GM21515 (cell line): ENCODE measurements at regions not wholly inside any gene's neighbourhood (a gene's known extent, or its start where the extent isn't known, plus 50 kb on each side); places are given as distances from the start of the nearest gene placed in this dataset.

Experiments
- ATAC-seq: cut with Tn5 transposase; IDR thresholded peaks from one replicate; pipeline ENCODE4 v1.9.1; 2021; ENCODE audit not compliant: unreplicated experiment

DNA sequence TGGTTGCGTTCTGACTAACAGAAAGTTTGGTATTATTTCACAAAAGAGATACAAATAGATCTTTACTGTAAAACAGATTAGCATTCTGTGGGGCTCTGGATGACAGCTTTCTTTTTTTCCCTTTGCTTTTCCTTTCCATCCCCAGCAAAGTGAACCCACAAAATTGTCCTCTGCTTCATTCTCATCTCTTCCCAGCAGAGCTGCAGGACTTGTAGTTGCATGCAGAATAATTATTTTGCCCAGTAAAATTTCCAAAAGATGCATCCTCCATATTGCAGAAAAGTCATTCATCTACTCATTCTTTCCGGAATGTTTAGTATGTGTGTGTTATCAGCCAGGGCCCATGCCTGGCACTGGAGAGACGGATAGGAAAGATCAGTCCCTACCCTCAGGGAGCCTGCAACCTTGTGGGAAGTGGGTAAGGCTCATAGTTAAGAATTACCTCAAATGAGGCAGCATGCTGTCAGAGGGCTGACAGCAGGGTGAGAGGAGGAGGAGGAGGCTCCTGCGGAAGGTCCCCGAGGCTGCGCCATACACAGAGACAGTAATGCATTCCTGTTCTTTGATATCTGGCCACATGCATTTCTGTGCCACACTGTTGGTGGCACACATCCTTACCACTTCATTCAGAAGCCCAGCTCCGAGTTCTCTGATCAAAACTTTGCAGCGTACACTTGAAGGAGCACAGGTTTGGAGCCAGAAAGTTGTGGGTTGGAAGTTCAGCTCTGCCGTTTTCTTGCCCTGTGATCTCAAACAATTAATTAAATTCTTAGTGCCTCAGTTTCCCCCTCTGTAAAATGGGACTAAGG lies 225.4 kb downstream of the MYCN start:
- ATAC-seq = no peak

DNA sequence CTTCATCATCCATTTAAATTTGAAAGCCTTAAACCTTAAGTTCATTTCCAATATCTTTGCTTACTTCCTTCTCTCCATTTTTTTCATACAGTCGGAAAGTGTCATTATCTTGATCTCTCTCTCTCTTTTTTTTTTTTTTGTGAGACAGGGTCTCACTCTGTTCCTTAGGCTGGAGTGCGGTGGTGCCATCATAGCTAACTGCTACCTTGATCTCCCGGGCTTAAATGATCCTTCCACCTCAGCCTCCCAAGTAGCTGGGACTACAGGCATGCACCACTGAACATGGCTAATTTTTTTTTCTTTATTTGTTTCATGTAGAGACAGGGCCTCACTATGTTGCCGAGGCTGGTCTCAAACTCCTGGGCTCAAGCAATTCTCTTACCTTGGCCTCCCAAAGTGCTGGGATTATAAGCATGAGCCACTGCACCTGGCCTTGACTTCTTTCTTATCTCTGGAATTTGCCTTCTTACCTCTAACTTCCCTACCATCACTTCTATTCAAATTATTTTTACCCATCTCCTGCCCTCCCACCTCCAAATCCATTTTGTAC lies 222.2 kb downstream of the MYCN start:
- ATAC-seq = no peak

DNA sequence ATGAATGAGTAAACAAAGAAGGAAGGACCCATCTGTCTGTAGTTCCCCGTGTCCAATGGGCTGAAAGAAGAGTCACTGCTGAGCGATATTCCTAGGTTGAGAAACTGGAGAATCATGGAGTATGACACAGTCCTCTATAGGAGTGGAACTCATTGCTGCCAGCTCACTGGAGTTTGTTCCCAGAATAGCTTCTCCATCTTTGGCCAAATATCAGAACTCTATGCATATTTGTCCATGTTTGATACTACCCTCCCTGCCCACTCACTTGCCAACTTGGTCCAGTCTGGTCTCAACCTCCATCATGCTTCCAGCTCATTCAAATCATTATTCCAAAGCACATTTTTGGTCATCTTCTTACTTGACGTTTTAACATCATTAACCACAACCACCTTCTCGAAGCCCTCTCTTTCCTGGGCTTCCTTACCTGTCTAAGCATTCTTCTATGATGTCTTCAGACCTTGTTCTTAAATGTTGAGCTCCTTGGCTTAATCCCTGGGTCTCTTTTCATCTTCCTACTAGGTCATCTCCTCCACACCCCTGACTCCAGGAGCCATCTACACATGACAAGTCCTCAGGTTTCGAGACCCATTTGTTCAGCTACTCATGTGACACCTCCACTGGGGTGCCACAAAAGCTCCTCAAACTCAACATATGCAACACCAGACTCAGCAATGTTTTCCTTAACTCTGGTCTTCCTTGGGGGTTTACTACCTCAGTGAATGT lies 221.6 kb downstream of the MYCN start:
- ATAC-seq = no peak

DNA sequence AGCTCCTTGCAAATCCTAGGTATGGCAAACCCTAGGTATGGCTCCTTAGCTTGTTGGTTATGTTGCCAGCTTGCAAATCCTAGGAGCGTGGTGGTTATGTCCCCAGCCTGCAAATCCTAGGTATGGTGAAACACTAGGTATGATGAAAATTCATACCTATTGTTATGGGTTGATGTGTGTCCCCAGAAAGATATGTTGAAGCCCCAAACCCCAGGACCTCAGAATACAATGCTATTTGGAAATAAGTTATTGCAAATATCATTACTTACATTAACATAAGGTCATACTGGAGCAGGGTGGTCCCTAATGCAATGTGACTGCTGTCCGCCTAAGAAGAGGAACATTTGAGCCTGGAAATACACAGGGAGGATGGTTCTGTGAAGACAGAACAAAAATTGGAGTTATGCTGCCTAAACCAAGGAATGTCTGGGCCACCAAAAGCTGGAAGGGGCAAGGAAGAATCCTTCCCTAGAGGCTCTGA lies 220.8 kb downstream of the MYCN start:
- ATAC-seq = no peak

DNA sequence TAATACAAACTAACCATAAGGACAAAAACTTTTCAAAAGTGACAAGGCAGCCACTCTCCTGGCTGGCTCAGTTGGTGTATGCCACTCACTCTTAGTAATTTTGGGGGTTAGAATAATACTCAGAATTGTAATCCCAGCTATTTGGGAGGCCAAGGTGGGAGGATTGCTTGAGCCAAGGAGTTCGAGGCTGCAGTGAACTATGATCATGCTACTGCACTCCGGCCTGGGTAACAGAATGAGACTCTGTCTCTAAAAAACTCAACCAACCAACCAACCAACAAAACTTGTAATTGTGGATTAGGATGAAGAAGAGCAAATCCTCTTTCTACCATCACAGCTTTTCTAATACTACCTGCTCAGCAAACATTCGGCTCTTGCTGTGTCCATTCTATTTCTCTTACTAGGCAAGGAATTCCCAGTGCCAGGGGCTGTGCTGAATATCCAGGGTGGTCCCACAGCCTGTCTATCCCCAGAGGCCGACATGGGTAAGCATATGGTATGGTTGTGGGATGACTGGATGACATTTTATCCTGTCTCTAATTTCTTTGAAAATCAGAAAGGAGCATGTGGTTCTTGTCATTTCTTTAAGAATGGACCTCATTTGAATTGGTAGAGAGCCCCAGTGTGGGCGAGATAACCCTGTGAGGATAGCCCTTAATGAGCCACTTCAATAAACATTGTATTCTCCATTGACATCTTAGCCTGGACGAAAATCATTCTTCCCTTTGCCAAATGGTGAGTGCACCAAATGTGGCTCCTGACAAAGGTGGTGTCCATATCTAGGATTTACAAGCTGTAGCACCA lies 220.1 kb downstream of the MYCN start:
- ATAC-seq = no peak

DNA sequence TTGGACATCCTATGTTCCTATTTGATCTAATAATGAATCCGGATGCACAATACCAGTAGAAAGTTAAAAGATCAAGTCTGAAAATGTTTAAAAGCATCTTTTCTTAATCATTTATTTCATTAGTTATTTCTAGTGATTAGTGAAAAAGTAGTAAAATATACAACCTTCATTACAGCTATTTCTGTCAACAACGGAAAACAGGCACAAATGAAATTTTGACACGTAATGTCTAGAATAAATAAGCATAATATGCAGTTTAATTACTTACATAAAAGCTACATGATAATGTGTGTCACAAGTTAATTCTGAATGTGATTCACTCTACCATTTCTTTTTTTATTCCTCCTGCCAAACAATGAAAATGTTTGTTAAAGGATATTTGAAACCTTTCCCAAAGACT lies 216.1 kb downstream of the MYCN start:
- no peak for ATAC-seq

DNA sequence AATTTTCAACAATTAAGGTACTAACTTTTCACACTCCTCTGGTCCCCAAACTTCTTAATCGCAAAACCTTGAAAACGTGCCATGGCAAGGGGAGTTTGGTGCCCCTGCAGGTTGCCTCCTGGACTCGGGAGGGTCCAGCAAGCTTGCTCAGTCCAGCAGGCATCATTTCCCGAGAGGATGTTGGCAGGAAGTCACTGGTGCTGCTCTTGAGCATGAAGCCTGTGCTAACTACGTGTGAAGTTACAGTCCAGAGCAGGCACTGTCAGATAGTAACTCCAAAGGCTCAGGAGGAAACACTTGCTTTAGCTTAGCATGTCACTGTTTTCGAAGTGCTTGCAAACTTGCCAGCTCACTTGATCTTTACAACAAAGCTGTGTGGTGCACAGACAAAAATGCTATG lies 215.4 kb downstream of the MYCN start:
- no peak for ATAC-seq

DNA sequence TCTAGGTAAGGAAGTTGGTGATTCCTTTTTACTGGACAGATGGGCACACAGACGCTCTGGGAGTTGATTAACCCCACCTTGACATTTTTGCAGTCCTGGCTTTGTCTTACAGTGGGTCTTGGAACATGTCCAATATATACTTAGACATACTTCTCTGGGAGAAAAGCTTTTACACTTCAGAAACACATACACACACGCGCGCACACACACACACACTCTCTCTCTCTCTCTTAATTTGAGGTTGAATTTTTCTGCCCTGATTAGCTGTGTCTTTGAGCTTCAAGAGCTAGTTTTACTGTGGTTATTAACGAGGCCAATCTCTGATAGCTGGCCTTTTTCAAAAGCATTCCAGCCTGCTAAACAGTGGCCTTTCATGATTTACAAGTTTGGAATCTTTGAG lies 215.0 kb downstream of the MYCN start:
- ATAC-seq = no peak

DNA sequence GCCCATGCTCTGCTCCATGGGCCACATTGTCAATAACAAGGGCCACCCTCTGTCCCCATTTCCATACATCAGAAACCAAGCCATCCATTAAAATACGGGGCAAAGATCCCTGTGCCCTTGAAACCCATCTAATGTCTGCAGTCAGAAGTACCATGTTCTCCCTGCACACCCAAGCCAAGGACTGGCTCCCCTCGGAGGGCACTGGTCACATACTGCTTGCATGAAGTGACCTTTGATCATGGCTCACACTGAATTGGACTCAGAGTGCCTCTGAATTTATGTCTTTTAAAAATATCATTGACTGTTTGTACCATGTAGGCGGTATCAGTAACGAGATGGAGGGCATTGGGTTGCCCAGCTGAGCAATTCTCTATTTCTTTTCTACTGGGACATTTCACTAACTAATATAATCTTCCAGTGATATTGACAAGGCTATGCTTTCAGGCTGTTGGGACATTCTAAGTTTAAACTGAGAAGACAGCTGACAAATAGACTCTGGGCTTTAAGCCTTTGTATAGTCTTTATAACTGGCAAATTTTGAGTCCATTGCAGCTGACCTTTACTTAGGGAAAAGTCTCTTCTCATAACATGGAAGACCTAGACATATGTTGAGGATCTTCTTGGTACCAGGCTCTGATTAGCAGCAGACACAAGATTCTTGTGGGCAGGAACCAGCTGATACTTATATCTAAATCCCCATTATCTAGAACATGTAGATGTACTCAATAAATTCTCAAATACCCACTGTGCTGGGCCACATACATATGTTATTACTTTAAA lies 214.3 kb downstream of the MYCN start:
- no peak for ATAC-seq

DNA sequence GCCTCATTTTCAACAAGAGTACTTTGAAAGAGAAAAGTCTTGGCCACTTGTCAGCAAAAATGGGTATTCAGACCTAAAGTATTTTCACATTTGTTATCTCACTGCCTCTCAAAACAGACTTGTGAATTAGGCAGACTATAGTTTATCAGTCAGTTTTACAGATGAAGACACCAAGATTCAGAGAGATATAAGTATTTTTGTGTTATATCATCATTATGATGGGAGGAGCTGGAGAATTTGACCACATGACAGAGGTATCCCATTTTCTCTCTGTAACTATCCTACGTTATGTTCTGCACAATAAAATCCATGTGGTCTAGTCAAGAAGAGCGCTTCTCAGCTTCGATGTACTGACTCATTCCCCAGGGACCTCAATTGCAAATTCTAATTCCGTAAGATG lies 213.7 kb downstream of the MYCN start:
- ATAC-seq = no peak

DNA sequence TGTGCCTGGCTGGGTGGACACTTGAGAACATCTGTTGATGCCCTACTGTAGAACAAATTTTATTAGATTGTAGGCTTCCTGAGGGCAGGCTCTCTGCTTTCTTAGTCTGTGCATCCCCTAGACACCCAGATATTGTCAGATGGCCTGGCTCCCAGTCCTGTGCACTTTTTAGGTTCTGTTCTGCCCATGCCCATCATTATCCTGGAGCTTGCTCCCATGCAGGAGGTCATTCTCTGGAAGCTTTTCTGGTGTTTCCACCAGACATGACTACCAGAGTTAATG lies 213.3 kb downstream of the MYCN start:
- ATAC-seq = no peak

DNA sequence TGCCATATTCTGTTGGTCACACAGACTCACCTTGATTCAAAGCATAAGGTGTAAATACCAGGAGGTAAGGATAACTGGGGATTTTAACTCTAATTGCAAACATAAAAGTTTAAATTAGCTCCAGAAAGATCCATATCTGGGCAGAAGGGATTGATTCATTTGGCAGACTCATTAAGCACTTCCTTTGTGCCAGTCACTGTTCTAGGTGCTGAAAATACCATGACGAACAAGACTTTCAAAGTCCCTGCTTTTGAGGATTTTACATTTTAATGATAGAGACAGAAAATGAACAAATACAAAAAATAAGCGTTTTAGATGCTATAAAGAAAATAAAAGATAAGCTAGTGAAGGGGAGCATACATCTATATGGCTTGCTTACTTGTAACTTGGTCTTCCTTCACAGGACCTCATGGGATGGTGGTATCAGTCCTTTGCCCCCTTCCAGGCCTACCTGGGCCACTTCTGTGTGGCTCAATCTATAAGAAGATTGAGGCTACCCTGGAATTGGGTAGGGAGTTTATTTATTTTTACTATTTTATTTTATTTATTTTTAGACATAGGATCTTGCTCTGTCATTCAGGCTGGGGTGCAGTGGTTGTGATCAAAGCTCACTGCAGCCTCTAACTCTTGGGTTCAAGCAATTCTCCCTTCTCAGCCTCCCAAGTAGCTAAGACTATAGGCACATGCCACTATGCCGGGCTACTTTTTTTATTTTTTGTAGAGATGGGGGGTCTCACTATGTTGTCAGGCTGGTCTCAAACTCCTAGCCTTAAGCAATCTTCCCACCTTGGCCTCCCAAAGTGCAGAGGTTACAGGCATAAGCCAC lies 212.8 kb downstream of the MYCN start:
- no peak for ATAC-seq

DNA sequence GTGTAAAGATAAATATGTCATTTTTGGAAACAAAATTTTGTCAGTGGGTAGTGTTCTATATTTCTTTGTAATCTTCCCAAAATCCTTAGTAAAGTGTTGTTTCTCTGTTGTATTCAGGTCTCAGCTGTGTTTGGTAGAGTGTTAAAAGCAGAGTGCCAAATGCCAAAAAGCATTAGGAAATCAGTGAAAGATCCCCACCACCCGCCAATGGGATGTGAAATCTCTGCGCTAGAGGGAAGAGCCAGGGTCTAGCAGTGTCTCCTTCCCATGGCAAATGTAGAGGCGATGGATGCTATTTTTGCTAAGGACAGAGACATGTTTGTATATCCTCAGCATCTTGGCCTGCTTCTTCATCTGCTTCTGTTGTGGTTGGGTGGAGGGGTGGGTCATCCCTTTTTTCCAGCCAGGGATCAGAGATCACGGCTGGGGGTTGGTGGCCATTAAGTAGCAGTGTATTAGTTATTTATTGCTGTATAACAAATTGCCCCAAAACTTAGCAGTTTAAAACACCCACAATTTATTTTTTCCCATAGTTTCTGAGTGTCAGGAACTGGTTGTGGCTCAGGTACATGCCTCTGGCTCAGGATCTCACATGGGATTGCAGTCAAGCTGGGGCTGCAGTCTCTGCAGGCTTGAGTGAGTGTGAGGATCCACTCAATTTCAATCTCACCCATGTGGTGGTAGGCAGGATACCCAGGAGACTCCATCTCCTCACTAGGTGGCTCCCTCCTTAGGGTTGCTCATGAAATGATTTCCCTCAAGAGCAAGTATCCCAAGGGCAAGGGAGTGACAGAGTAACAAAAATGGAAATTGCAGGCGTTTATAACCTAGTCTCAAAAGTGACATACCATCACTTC lies 211.9 kb downstream of the MYCN start:
- no peak for ATAC-seq

DNA sequence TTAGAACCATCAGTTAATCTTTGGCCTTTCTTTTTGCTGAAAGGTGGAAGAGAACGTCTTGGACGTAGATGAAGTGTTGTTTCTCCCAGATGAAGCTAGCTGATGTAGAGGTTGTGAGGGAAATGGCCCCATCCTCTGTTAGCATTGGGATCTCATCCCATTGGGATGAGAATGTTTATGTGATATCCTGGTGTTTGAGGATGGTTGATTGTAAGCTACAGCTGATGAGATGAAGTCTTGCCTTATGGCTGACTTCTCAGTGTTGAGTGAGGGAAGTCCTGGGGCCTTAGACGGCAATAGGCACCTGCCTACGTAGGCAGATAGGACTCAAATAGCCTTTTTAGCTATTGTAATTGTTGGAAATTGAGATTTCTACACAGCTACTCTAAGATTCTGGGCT lies 211.3 kb downstream of the MYCN start:
- no peak for ATAC-seq

DNA sequence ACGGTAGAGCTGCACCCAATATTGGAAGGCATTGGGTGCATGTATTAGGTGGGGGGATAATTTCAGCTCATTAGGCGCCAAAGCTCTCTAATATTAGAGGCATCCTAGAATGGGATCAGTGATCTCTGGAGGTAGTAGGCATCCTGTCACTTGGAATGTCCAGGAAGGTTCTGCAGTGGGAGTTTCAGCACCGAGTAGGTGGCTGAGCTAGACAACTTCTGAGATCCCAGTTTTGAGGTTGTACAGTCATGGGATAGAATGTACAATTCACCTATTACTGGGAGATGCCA lies 210.9 kb downstream of the MYCN start:
- ATAC-seq = no peak

DNA sequence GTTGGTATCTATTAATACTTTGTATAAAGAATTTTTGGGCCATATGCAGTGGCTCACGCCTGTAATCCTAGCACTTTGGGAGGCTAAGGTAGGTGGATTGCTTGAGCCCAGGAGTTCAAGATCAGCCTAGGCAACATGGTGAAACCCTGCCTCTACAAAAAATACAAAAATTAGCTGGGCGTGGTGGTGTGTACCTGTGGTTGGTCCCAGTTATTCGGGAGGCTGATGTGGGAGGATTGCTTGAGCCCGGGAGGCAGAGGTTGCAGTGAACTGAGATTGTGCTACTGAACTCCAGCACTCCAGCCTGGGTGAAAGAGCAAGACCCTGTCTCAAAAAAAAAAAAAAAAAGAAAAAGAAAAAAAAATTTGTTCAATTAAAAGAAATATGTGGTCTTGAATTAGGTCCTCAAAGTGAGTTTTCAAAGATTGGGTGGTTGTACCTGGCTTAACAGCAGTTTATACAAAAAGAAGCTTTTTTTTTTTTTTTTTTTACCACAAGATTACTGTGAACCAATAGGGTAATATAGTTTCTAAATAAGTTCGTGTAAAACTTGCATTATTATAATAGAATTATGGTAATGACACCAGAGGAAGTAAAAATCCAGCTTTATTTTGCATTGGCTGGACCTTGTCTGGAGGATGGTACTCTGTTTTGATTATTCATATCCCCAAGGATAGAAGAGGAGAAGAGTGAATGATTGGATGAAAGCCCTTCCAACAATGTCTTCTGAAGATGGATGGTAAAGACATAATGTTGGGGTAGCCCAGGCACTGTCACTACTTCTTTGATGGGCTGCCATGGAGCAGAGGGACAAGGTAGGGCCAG lies 210.3 kb downstream of the MYCN start:
- no peak for ATAC-seq

DNA sequence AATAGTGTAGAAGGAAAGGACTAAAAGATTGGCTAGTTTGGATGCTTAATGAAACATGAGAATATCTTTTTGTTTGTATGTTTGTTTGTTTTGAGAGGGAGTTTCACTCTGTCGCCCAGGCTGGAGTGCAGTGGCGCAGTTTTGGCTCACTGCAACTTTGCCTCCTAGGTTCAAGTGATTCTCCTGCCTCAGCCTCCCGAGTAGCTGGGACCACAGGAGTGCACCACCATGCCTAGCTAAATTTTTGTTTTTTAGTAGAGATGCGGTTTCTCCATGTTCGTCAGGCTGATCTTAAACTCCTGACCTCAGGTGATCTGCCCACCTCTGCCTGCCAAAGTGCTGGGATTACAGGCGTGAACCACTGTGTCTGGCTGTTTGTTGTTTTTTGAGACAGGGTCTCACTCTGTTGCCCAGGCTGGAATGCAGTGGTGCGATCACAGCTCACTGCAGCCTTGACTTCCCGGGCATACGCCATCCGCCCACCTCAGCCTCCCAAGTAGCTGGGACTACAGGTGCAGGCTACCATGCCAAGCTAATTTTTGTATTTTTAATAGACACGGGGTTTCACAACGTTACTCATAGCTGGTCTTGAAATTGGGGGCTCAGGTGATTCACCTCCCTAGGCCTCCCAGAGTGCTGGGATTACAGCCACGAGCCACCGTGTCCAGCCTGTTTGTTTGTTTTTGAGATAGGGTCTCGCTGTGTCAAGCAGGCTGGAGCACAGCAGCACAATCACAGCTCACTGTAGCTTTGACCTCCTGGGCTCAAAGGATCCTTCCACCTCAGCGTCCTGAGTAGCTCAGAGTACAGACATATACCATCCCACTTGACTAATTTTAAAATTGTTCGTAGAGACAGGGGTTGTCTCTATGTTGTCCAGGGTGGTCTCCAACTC lies 209.2 kb downstream of the MYCN start:
- ATAC-seq = no peak
